Activated CD4-positive, alpha-beta memory T cell treated with anti-CD3 and anti-CD28 coated beads for 36 hours (primary cell): ENCODE measurements at regions not wholly inside any gene's neighbourhood (a gene's known extent, or its start where the extent isn't known, plus 50 kb on each side); places are given as distances from the start of the nearest gene placed in this dataset.

Experiments
- CTCF ChIA-PET: fragments of 350-600 bp; sonication (Branson Sonifier 250); formaldehyde crosslinking; loops from one replicate; lab custom pipeline; 2021; ENCODE audit warnings: antibody characterized with exemption, inconsistent platforms; lab: Charles Lee
- POLR2A ChIA-PET: fragments of 350-600 bp; sonication (Branson Sonifier 250); formaldehyde crosslinking; loops from one replicate; lab custom pipeline; 2021; ENCODE audit warnings: antibody characterized with exemption; lab: Charles Lee
- DNase-seq: peaks from one replicate; pipeline ENCODE4 v3.0.0-alpha.2; 2020
- H3K27ac Mint-ChIP-seq: one replicate; pipeline ENCODE4 v1.8.0; 2021; ENCODE audit warnings: mixed read lengths
- H3K27me3 Mint-ChIP-seq: one replicate; pipeline ENCODE4 v1.8.0; 2021; ENCODE audit warnings: mixed read lengths
- H3K36me3 Mint-ChIP-seq: one replicate; pipeline ENCODE4 v1.8.0; 2021; ENCODE audit warnings: mixed read lengths
- H3K4me1 Mint-ChIP-seq: one replicate; pipeline ENCODE4 v1.8.0; 2021; ENCODE audit warnings: low read depth, mixed read lengths
- H3K4me3 Mint-ChIP-seq: one replicate; pipeline ENCODE4 v1.8.0; 2021; ENCODE audit warnings: mild to moderate bottlenecking, mixed read lengths
- H3K9me3 Mint-ChIP-seq: one replicate; pipeline ENCODE4 v1.8.0; 2021; ENCODE audit warnings: mixed read lengths
- intact Hi-C: fragments of 100-400 bp; cut with micrococcal nuclease; formaldehyde crosslinking; loops from one replicate; pipeline ENCODE4 v1.15.1; 2023

DNA sequence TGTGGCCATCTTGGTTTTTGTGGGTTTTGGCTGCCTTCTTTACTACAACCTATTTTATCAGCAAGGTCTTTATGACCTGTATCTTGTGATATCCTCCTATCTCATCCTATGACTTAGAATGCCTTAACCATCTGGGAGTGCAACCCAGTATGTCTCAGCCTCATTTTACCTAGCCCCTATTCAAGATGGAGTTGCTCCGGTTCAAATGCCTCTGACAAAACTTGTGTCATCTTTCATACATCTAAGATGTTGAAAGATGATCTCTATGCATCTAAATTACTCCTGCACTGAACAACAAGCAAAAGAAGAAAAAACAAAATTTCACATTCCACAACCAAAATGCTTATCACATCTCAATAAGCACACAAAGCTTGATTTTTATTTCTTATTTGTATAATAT is 129.5 kb upstream of the CNR1 start:
- peaks cover 3% of the 10 kb centered on the region for H3K9me3 Mint-ChIP-seq
- H3K36me3 Mint-ChIP-seq = no peaks in the 10 kb centered on the region
- ChIA-PET CTCF (no interaction called here), POLR2A (no interaction called here)
- intact Hi-C loops = no loop called here
- peaks cover 7% of the 10 kb centered on the region for H3K27me3 Mint-ChIP-seq
- no peak overlapping the region for H3K27ac Mint-ChIP-seq
- no peak overlapping the region for H3K4me3 Mint-ChIP-seq
- no peak for DNase-seq
- H3K4me1 Mint-ChIP-seq = no peaks in the 10 kb centered on the region

DNA sequence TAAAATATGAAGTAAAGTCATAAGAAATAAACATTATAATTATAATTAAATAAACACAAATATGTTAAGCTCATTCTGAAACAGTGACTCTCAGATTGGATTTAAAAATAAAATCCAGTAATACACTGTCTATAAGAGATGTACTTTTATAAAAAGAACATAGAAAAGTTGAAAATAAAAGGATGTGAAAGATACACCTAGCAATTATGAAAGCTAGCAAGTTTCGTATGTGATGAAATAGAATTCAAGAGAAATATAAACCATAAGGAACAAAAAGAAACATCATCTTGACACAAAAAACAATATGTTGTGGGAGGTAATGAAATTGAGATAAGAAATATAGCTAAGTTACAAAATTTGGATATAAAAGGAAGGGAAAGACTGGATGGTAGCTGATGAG is 128.6 kb upstream of the CNR1 start:
- CTCF ChIA-PET = no interaction called here
- no peak overlapping the region for H3K27ac Mint-ChIP-seq

GRCh38 chr6:88290411-88290810 is 124.3 kb upstream of the CNR1 start:
- no peak for DNase-seq
- peaks cover 21% of the 10 kb centered on the region for H3K9me3 Mint-ChIP-seq
- no peaks in the 10 kb centered on the region for H3K36me3 Mint-ChIP-seq
- peaks cover 1% of the 10 kb centered on the region for H3K27me3 Mint-ChIP-seq
- no peak overlapping the region for H3K27ac Mint-ChIP-seq
- no peaks in the 10 kb centered on the region for H3K4me1 Mint-ChIP-seq
- intact Hi-C loops = no loop called here
- H3K4me3 Mint-ChIP-seq = no peak overlapping the region
- ChIA-PET POLR2A (no interaction called here), CTCF (no interaction called here)

More for the DNA sequence above, 128.6 kb upstream of the CNR1 start:
- POLR2A ChIA-PET = no interaction called here
- intact Hi-C loops = no loop called here
- Mint-ChIP-seq H3K27me3 (peaks cover 7% of the 10 kb centered on the region), H3K36me3 (no peaks in the 10 kb centered on the region), H3K4me1 (no peaks in the 10 kb centered on the region), H3K4me3 (no peak overlapping the region), H3K9me3 (peaks cover 9% of the 10 kb centered on the region)
- no peak for DNase-seq

GRCh38 chr6:88287696-88288095 is 121.5 kb upstream of the CNR1 start:
- DNase-seq = no peak
- Mint-ChIP-seq H3K9me3 (peaks cover 21% of the 10 kb centered on the region), H3K4me1 (no peaks in the 10 kb centered on the region), H3K27ac (no peak overlapping the region), H3K27me3 (peaks cover 2% of the 10 kb centered on the region), H3K4me3 (no peak overlapping the region), H3K36me3 (no peaks in the 10 kb centered on the region)
- intact Hi-C loops = no loop called here
- ChIA-PET CTCF (no interaction called here), POLR2A (interaction anchor here (0.6 kb wide), 1 partner anchor 918 kb away, joined by 4 read pairs; no protein-coding TSS in a partner anchor)

- H3K4me1 Mint-ChIP-seq = no peaks in the 10 kb centered on the region
- no peak overlapping the region for H3K4me3 Mint-ChIP-seq
- H3K36me3 Mint-ChIP-seq = no peaks in the 10 kb centered on the region
- no peaks in the 10 kb centered on the region for H3K27me3 Mint-ChIP-seq
- ChIA-PET CTCF (no interaction called here), POLR2A (no interaction called here)
- intact Hi-C loops = no loop called here
- no peak overlapping the region for H3K27ac Mint-ChIP-seq
- DNase-seq = no peak
- no peaks in the 10 kb centered on the region for H3K9me3 Mint-ChIP-seq
Measured at GRCh38 chr6:88276331-88276730, 110.2 kb upstream of the CNR1 start.

DNA sequence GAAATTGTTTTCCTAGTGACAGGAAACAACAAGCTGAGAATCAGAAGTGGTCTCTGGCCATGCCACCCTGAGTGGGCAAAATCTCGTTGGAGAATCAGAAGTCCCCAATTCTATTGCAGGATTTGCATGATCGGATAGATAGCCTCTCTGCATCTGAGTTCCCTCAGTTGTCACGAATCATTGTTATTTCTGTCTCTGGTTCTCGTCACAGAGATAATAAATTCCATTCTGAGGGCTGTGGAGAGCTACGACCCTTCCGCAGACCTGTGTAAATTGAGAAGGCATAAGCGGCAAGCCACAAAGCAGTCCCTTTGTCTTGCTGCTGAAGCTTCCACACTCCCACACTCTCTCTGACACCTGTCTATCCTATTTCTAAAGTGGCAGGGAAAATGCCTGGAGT is 102.4 kb upstream of the CNR1 start:
- ChIA-PET CTCF (no interaction called here), POLR2A (no interaction called here)
- Mint-ChIP-seq H3K36me3 (no peaks in the 10 kb centered on the region), H3K27me3 (peaks cover 3% of the 10 kb centered on the region), H3K4me3 (no peak overlapping the region), H3K9me3 (no peaks in the 10 kb centered on the region), H3K27ac (no peak overlapping the region), H3K4me1 (no peaks in the 10 kb centered on the region)
- intact Hi-C loops = no loop called here
- no peak for DNase-seq

GRCh38 chr6:88266126-88266525 is 100.0 kb upstream of the CNR1 start:
- H3K9me3 Mint-ChIP-seq = no peaks in the 10 kb centered on the region

DNA sequence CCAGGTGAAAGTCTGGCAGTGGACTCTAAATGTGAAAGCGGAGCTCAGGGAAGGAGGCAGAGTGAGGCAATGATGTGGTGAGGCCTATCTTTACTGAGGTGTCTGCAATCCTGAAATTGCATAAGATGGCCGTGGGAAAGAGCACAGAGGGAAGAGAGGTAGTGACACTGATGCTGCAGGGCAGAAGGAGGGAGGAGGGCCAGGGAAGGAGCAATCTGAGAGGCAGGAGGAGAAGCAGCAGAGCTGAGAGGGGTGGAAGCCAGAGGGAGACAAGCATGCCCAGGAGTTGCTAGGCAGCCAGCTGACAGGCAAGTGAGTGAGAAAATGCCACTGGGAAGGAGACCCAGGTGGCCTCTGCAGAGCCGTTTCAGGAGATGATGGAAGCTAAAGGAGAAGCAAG is 97.4 kb upstream of the CNR1 start:
- CTCF ChIA-PET = no interaction called here
- H3K4me1 Mint-ChIP-seq = no peaks in the 10 kb centered on the region
- H3K4me3 Mint-ChIP-seq = no peak overlapping the region
- POLR2A ChIA-PET = no interaction called here
- DNase-seq = no peak
- no peak overlapping the region for H3K27ac Mint-ChIP-seq
- no peaks in the 10 kb centered on the region for H3K36me3 Mint-ChIP-seq
- H3K9me3 Mint-ChIP-seq = no peaks in the 10 kb centered on the region
- intact Hi-C loops = no loop called here
- peaks cover 6% of the 10 kb centered on the region for H3K27me3 Mint-ChIP-seq

More at GRCh38 chr6:88266126-88266525, 100.0 kb upstream of the CNR1 start:
- Mint-ChIP-seq H3K4me3 (no peak overlapping the region), H3K27ac (no peak overlapping the region), H3K27me3 (peaks cover 6% of the 10 kb centered on the region), H3K4me1 (no peaks in the 10 kb centered on the region), H3K36me3 (no peaks in the 10 kb centered on the region)
- intact Hi-C loops = no loop called here
- DNase-seq = no peak
- ChIA-PET POLR2A (no interaction called here), CTCF (no interaction called here)

DNA sequence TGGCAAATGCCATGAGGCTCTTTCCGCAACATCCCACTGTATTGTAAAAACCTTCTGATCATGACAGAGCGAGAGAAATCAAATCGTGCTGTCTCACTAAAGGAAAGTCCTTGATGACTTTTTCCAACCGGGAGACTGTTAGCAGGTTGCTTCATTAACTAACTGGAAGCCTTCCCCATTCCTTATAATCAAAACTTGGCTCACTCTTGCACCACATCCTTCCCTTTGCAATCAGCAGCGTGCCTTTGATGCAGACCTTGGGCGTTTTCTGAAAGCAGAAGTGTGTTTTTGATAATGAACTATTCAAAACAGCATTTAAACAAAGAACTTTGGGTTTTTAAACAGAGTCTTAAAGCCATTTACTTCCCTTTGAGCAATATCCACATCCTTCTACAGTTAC is 96.2 kb upstream of the CNR1 start:
- H3K27ac Mint-ChIP-seq = no peak overlapping the region
- ChIA-PET POLR2A (no interaction called here), CTCF (no interaction called here)
- intact Hi-C loops = no loop called here
- no peak overlapping the region for H3K4me3 Mint-ChIP-seq
- no peaks in the 10 kb centered on the region for H3K36me3 Mint-ChIP-seq
- no peak for DNase-seq
- peaks cover 3% of the 10 kb centered on the region for H3K27me3 Mint-ChIP-seq
- no peaks in the 10 kb centered on the region for H3K4me1 Mint-ChIP-seq
- H3K9me3 Mint-ChIP-seq = peaks cover 7% of the 10 kb centered on the region

- POLR2A ChIA-PET = no interaction called here
- Mint-ChIP-seq H3K36me3 (no peaks in the 10 kb centered on the region), H3K4me1 (no peaks in the 10 kb centered on the region), H3K27me3 (peaks cover 5% of the 10 kb centered on the region), H3K27ac (no peak overlapping the region), H3K4me3 (no peak overlapping the region), H3K9me3 (peaks cover 18% of the 10 kb centered on the region)
- DNase-seq = no peak
- intact Hi-C loops = no loop called here
- CTCF ChIA-PET = no interaction called here
Measured at GRCh38 chr6:88251301-88251700, 85.2 kb upstream of the CNR1 start.

- intact Hi-C loops = no loop called here
- ChIA-PET CTCF (no interaction called here), POLR2A (no interaction called here)
- Mint-ChIP-seq H3K4me3 (no peak overlapping the region), H3K4me1 (no peaks in the 10 kb centered on the region), H3K36me3 (no peaks in the 10 kb centered on the region), H3K27ac (no peak overlapping the region), H3K27me3 (peaks cover 3% of the 10 kb centered on the region), H3K9me3 (no peaks in the 10 kb centered on the region)
- no peak for DNase-seq
Measured at GRCh38 chr6:88248709-88249321, 82.7 kb upstream of the CNR1 start.

DNA sequence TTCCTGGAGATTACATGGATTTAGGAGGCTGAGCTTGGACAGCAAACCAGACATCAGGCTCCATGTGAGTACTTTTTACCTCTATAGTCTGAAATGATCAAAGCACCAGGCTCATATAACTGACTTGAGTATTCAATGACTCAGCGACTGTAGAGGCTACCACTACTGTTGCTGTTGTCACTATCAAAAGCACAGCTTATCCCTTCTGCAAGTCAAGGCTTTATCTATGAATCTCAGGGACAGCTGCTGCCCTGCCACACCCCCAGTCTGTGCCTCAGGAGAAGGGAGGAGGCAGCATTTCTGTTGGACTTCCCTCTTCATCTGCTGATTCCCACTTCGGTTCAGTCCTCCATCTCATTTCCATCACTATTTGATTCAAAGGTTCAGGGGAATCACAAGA is 80.5 kb upstream of the CNR1 start:
- H3K27me3 Mint-ChIP-seq = peaks cover 2% of the 10 kb centered on the region
- H3K36me3 Mint-ChIP-seq = no peaks in the 10 kb centered on the region
- no peaks in the 10 kb centered on the region for H3K4me1 Mint-ChIP-seq
- no peak overlapping the region for H3K4me3 Mint-ChIP-seq
- ChIA-PET CTCF (interaction anchor here (1.4 kb wide), 1 partner anchor 9 kb away, joined by 3 read pairs; no protein-coding TSS in a partner anchor), POLR2A (no interaction called here)
- intact Hi-C loops = no loop called here
- peaks cover 2% of the 10 kb centered on the region for H3K9me3 Mint-ChIP-seq
- DNase-seq = no peak
- H3K27ac Mint-ChIP-seq = no peak overlapping the region

DNA sequence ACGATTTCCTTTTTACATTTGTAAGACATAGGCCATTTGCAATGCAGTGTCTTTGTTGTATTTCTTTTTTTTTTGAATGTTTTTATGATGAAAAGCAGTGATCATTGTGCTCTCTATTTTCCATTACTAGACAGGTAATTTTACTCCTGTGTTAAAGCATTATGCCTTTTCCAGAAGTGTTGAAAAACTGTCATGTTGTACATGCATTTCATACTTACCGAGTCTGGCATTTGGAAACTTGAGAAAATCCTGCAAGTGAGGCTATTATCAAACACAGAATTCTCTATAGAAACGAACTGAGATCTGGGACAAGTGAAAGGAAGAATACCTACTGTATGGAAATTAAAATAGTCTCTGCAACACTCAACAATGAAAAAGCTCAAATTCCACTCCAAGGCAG is 78.6 kb upstream of the CNR1 start:
- ChIA-PET POLR2A (no interaction called here), CTCF (no interaction called here)
- Mint-ChIP-seq H3K27me3 (peaks cover 2% of the 10 kb centered on the region), H3K9me3 (peaks cover 7% of the 10 kb centered on the region), H3K4me1 (no peaks in the 10 kb centered on the region), H3K4me3 (no peak overlapping the region), H3K36me3 (no peaks in the 10 kb centered on the region), H3K27ac (no peak overlapping the region)
- intact Hi-C loops = no loop called here
- DNase-seq = no peak
